GM18517 (cell line): ENCODE measurements at regions not wholly inside any gene's neighbourhood (a gene's known extent, or its start where the extent isn't known, plus 50 kb on each side); places are given as distances from the start of the nearest gene placed in this dataset.

Source experiments
- ATAC-seq: cut with Tn5 transposase; IDR thresholded peaks from one replicate; pipeline ENCODE4 v1.9.1; 2021; ENCODE audit warnings: mild to moderate bottlenecking, moderate library complexity; ENCODE audit not compliant: unreplicated experiment

DNA sequence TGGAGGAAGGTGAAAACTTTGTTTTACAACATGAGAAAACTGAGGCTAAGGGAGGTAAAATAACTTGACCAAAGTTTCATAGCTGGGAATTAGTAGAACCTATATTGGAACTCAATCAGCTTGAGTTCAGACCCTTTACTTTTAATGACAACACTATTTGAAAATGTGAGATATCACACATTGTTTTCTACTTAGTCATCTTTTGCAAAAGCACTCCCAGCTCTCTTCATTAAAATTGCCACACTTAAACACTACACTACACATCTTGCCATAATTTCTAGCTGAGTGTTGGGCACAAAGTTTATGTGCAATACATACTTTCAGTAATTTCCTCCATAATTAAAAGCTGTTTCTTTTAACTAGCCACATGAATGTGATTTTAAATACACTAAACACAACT is 230.4 kb upstream of the DCBLD2 start:
- ATAC-seq = no peak

DNA sequence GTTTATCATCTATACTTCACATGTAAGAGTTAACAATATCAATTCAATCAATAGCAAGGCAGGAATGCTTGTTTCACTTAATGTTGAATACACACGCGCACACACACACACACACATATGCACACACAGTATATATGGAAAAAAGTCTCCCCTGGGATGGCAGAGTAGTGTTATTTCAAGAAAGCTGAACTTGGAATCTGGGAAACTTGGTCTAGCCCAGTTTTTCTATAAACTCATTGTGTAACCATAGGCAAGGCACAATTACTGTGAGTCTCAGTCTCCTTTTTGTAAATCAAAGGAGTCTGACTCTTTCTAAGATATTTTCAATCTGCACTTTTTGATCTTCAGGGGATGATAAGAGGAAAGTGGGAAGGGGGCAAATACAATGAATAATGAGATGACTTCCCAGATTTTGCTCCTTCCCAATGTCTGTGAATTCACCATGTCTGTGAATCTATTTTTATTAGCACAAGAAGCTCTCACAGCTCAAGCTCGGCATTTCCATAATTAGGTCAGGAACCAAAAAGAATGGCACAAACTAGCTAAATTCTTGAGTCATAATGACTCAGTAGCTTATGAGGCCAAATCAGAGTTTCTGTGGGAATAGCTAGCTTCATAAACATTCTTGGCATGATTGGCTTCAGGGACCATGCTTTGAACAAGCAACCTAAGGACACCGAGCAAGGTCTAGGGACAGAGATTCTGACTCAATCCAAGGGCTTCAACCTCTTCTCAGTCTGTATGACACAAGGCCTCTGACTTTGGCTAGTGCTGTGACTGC is 227.4 kb upstream of the DCBLD2 start:
- ATAC-seq = no peak

DNA sequence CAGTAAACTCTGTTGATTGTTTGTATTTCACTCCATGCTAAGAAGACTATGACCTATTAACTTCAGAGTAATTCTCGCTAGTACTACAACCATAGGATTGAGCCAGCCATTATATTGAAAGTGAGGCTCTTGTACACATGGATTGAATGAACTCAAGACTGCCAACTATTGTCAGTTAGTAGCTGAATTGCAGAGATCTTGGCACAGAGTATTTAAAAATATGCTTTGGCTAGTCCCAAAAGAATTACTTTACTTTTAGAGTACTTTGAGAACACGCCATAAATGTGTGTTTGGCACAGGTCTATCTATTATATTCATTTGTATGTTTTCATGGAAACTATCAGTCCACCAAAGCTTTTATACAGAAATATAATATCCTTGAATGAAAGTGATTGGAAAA is 226.7 kb upstream of the DCBLD2 start:
- ATAC-seq = no peak

DNA sequence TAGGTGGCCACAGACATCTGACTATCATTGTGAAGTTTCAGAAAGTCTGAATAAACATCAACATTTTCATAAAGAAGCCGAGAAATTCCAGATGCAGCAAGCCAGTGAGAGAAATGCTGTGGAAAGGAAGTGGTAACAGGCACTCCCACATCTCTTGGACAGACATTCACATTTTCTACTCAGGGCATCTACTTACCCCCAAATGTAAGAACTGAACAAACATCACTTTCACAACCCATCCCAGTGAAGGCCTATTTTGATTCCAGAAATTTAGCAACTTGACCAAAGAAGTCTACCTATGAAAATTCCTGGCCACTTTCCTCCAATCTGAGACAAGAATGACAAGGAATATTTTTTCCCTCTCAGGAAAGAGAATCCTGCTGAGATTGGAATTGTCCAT is 224.8 kb upstream of the DCBLD2 start:
- no peak for ATAC-seq

DNA sequence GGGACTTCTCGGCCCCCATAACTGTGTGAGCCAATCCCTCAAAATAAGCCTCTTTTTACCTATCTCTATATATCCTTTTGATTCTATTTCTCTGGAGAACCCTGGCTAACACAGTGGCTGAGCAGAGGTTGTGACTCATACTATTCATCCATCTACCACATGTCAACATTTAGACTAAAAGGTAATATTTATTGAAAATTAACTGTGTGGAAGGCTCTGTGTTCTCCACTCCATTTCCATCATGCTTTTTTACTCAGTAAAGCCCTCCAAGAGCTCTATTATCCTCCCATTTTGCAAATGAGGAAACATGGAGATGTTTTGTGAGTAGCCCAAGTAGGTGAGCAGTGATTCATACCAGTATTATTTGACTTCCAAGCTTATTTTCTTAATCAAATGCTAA is 217.9 kb upstream of the DCBLD2 start:
- no peak for ATAC-seq

DNA sequence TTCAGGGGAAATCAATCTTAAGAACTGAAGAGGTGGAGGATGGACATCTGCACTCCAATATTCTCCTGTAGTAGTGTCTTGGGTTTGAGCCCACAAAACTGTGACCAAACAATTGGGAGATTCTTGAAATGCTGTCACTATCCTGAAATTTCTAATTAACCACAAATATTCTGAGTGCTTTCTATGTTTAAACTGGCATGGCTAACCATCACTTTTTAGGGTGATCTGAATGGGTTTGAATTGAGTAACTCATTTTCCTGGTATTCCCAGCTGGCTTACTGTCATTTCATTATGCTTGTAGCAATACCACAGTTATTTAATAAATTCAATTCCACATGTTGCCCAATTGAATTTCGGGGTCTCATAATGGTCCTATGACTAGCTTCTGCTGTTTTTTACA is 216.9 kb upstream of the DCBLD2 start:
- no peak for ATAC-seq

DNA sequence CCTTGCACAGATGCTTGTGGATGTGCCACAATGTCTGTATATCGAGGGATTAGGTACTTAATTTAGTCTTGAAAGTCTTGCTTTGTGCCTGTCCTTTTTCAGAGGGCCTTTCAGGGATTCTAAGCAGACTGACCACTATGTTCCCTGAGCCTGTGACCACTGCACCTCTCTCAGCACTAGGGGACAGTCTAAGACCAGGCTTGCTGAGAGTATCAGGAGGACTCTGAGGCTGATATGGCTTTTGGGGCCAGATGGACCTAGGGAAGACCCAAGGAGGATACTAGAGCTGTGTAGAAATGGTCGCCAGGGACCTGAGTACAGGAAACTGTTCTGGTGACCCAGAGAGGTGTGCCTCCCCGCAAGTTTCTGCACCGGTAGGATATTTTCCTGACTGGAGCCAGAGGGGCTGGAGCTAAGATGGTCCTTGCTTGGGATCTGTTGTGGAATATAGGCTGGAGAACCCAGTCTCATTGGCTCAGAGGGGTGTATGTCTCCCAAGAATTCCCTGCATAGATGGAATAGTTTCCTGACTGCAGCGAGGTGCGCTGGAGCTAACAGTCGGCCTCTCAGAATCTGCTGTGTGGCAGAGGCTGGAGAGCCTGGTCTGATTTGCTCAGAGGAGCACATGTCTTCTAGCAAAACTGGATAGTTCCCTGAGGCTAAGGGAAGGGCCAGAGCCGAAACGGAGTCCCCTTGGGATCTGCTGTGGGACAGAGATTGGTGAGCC is 213.2 kb upstream of the DCBLD2 start:
- ATAC-seq = no peak

DNA sequence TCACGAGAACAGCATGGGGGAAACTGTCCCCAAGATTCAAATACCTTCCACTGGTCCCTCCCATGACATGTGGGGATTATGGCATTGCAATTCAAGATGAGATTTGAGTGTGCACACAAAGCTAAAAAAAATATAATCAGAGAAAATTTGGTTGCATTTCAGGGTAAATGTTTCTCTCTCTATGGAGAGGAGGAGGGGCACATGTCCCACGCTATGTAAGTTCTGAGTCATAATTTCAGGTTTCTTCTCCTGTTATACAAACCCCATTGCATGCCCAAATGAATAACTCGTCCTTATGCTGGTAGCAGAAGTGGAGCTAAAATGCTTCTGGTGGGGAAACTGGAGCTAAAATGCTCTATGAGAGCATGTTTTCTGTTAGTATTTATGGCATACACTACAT is 209.7 kb upstream of the DCBLD2 start:
- ATAC-seq = no peak

DNA sequence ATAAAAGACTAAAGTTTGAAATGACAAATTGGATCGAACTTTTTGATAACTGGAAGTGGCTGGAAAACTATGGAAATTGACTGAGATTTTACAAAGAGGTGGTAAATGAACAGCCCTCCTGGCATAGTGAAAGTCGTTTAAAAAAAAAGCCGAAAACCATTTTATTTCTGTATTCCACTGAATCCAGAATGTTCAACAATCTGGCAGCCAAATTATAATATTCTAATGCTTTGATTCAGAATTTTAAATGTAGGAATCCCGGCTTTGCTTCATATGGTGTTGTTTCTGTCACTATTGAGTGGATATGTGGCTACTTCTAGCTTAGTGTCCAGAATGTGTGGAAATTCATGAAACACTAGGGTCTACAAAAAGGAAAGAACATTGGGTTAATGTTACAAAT is 208.9 kb upstream of the DCBLD2 start:
- ATAC-seq = no peak

DNA sequence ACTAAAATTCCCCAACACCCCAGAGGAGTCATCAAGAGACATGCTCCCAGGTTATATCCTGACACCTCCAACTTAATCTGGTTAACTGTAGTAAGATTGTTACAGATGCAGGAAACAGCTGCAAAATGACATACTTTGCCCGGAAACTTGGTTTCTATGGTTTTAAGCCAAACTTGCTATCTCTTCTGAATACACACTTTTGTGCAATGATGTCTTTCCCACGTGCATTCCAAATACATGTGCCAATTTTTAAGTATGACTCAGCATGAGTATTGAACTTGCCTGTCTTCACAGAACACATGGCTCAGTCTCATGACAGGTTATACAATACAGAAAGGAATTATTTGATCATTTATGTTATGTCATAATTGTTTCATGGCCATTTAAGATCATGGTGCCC is 207.0 kb upstream of the DCBLD2 start:
- no peak for ATAC-seq

DNA sequence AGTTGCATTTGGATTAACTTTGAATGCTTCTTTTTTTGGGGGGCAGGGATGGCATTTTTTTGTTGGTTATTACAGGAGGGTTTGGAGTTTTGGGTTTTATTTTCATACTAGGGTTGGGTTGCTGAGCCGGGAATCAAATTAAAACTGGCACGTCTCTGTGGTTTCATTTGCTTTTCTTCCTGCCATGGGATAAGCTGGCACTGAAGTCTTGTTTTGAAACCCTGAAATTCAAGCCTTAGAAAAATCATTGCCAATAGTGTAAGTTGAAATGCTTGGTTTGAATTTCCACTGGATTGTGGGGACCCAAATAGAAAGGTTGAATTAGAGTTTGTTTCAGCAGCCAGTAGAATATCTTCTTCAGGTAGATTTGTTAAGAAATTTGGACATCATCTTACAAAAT is 193.1 kb upstream of the DCBLD2 start:
- no peak for ATAC-seq

DNA sequence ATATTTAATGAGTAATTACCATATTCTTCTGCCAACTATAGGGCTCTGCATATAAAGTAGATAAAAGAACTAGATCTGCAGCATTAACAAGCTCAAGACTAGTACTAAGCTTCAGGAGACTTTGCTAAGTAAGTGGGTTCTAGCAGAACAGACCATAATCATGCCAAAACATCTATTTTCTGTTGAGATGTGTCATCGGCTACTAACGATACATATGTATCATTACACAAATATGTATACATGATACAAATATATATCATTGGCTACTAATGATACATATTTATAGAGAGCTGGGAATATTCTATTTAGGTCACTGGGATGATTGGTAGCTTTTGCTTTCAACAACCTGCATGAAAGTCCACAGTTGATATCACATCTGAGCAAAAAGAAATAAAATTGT is 185.8 kb upstream of the DCBLD2 start:
- ATAC-seq = no peak

DNA sequence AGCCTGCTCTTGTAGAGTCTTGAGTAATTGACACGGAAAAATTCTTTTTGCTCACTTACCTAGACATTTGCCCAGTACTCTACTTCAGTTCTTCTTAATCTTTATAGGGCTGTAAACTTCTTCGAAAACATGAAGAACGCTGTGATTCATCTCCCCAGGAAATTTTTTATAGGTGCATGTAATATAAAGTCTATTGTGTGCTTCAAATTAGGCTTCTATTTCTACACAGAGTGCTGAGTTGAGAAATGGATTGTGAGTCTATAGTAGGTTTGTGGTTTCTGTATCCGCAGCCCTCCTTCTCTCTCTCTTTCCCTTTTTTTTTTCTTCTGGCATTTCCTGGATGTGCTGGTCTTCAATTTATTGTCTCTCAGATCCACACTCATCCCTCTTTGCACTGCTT is 183.3 kb upstream of the DCBLD2 start:
- ATAC-seq = no peak

DNA sequence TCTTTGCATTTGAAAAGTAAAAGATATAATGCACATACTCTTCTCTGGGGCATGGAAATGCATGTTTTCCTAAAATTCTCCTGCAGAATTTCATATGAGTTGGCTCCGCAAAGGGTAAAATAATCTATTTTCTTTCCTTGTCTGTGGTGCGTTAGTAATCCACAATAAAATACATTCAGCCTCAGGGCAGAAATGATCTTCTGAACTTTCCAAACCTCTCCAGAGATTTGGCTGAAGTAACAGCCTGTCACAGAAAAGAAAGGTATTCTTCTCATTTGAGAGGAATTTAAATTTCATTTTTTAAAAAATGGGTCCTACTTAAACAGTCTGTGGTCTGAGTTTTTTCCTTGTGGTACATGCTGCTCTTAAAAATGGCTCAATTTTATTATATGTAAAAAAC is 182.7 kb upstream of the DCBLD2 start:
- no peak for ATAC-seq

DNA sequence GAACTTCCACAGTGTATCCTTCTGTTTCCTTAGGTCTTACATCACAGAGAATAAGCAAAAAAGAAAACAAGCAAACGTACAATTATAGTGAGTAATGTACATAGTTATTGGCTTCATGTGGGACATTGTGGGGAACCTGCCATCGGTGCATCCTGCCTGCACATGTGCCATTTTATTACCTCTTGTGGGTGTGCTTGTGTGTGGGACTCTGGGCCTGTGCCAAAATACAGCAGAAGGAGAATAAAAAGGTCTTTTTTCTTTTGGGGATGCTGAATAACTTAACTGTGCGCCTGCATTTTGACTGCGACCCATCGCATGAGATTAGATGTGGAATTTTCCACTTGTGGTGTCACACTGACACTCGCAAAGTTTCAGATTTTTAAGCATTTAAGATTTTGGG is 169.6 kb upstream of the DCBLD2 start:
- no peak for ATAC-seq

DNA sequence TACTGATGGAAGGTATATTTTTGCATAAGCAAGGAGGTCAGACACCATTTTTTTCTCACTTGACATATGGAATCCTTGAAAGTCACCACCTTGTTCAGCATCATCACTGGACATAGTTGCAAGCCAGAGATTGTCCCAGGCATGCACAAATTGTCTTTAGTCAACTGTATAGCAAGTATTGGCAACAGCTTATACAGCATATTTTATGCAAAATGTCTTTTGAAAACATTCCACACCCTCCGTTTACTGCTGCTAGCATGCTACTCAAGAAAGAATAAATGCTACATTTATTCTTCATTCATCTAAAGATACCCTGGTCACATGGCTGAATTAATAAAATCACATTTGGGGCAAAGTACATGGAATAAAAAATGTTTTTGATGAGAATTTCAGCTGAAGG is 168.5 kb upstream of the DCBLD2 start:
- ATAC-seq = no peak

DNA sequence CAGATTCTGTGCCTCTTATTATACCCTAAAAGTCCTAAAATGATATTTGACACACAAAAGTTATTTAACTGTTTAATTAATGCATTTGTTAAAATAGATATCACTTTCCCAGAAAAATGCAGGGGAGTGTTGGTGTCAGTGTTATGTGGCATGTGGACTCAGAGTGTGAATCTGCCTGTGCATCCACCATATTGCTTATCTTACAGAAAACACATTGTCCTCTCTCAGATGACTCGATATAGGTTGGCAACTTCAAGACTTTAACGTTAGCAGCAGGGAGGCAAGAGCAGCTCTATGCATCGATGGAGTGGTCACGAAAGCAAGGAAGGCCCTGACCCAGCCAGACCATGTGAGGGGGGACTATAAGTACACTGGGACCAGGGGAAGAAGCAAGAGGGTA is 165.4 kb upstream of the DCBLD2 start:
- ATAC-seq = no peak

DNA sequence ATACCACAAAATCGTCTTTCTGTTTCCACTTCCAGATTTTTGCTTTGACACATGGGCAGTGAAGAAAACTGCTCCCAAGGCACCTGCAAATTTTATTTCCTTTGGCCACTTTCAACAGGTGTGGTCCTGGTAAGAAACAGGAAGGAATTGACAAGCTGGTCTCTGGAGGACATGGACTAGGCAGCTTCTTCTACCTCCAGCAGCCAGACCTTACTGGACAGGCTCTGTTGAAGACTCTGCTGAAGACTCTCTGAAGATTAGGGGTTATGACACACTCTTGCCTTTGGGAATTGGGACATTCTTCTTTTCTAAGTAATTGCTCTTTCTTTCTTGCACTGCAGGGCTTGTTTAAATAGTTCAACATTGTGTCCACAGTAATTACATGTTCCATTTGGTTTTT is 147.7 kb upstream of the DCBLD2 start:
- ATAC-seq = no peak

DNA sequence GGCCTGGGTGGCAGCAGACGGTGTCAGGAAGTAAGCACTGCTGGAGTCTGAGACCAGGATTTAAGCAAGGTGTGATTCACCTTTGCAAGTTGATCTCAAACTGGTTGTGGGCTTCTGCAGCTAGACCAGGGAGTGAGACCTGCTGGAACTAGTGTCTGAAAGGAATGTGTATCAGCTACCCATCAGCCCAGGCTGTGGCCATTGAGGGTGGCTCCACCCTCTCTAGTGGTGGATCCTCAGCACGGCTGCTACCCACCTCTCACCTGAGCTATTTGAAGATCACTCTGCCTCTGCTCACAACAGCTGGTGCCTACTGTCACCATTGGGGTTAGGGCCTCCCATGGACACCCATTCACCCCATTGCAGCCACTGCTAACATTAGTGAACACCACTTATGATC is 140.3 kb upstream of the DCBLD2 start:
- no peak for ATAC-seq

DNA sequence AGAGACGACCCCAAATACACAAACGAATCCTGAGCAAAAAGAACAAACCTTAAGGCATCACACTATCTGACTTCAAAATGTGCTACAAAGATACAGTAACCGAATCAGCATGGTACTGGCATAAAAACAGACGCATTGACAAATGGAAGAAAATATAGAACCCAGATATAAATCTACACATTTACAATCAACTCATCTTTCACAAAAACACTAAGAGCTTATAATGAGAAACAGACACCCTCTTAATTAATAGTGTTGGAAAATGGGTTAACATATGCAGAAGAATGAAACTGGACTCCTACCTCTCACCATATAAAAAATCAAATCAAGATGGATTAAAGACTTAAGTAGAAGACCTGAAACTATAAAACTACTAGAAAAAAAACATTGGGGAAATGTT is 130.3 kb upstream of the DCBLD2 start:
- no peak for ATAC-seq

DNA sequence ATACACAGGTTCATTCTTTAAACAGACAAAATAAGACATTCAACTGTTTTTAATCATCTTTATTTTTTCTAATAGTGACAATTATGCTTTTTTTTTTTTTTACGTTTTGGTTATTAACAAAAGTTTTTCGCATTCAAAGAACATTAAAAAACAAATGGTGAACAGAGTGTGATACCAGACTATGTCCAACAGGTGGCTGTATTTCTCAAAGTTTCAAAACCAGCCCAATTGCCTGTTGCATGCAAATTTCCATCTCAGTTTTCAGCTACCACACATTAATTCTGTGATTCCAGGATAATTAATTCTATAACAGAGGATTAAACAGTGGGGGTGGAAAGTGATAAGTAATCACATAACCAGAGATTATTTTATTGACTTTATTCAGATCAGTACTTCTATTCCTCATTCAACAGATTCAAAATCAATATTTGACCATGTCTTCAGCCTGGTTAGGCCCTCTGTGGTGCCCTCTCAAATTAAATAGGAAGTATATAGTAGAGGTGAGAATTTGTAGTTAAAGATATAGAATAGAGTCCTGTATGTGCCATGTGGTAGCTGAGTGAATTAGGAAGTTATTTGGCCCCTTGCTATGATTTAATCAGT is 122.2 kb upstream of the DCBLD2 start:
- peak; percentile 89 for ATAC-seq

DNA sequence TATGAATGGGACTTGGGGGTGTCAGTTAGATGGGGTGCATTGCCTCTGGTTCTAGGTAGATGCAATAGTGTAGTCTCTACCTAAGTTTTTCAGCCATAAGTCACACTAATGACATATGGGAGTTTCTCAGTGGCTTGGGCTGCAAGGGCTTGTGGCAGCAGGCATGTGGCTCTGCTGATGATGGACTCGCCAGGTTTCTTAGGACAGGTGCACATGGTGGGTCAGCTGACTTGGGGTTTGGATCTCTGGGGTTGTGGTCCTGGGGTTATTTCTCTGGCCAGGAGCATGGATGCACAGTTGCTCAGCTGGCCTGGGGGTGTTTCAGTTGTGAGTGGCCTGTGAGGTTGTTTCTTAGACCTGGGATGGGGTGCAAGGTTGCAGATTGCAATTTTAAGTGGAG is 120.0 kb upstream of the DCBLD2 start:
- no peak for ATAC-seq
